CD4-positive, alpha-beta T cell (primary cell): ENCODE measurements at regions not wholly inside any gene's neighbourhood (a gene's known extent, or its start where the extent isn't known, plus 50 kb on each side); places are given as distances from the start of the nearest gene placed in this dataset.

Experiments used
- ATAC-seq: fragments of 200-7000 bp; cut with Tn5 transposase; one replicate; pipeline ENCODE4 v1.10.0; 2022; ENCODE audit warnings: mild to moderate bottlenecking; ENCODE audit not compliant: poor library complexity
- CTCF ChIA-PET: fragments of 350-600 bp; sonication (Branson Sonifier 250); formaldehyde crosslinking; loops from one replicate; lab custom pipeline; 2021; ENCODE audit warnings: antibody characterized with exemption, inconsistent platforms; lab: Charles Lee
- POLR2A ChIA-PET: fragments of 350-600 bp; sonication (Branson Sonifier 250); formaldehyde crosslinking; loops from one replicate; lab custom pipeline; 2021; ENCODE audit warnings: antibody characterized with exemption, inconsistent platforms; lab: Charles Lee
- DNase-seq, 14 experiments: peaks; one replicate each; pipeline ENCODE4 v3.0.0-alpha.2; 2013 to 2020; ENCODE audit warnings: mixed read lengths in 2 of 14
- H3K27ac ChIP-seq, 2 donors: one replicate each; pipeline versions ENCODE4 v1.5.1 to v1.7.0; 2013; ENCODE audit warnings: low read length in 2 of 2, low read depth in 1 of 2, mild to moderate bottlenecking in 1 of 2
- H3K27me3 ChIP-seq, 2 experiments: 1 replicate in 1 of 2; 2 replicates in 1 of 2; pipeline versions ENCODE4 v1.6.1 to v1.7.0; 2013; ENCODE audit warnings: low read length in 2 of 2, control low read depth in 1 of 2, mild to moderate bottlenecking in 1 of 2, moderate library complexity in 1 of 2; ENCODE audit not compliant: insufficient read depth in 2 of 2, control insufficient read depth in 1 of 2
- H3K36me3 ChIP-seq: one replicate; pipeline ENCODE4 v1.6.1; 2013; ENCODE audit warnings: low read length, control low read depth; ENCODE audit not compliant: insufficient read depth
- H3K4me1 ChIP-seq: one replicate; pipeline ENCODE4 v1.6.1; 2013; ENCODE audit warnings: low read length, control low read depth; ENCODE audit not compliant: insufficient read depth
- H3K4me3 ChIP-seq: one replicate; pipeline ENCODE4 v1.5.1; 2013; ENCODE audit warnings: mild to moderate bottlenecking, low read length, moderate library complexity
- H3K9me3 ChIP-seq, 2 experiments: 1 replicate in 1 of 2; 2 replicates in 1 of 2; pipeline versions ENCODE4 v1.6.1 to v1.7.0; 2013; ENCODE audit warnings: low read length in 2 of 2, mild to moderate bottlenecking in 2 of 2, control low read depth in 1 of 2, moderate library complexity in 1 of 2; ENCODE audit not compliant: control insufficient read depth in 1 of 2, insufficient read depth in 1 of 2
- H3K27ac Mint-ChIP-seq: one replicate; pipeline ENCODE4 v1.8.0; 2020; ENCODE audit warnings: mixed read lengths
- H3K27me3 Mint-ChIP-seq: one replicate; pipeline ENCODE4 v1.8.0; 2021; ENCODE audit warnings: mixed read lengths
- H3K36me3 Mint-ChIP-seq: one replicate; pipeline ENCODE4 v1.8.0; 2021; ENCODE audit warnings: low read depth, mixed read lengths
- H3K4me1 Mint-ChIP-seq: one replicate; pipeline ENCODE4 v1.8.0; 2021; ENCODE audit warnings: low read depth, mixed read lengths
- H3K4me3 Mint-ChIP-seq: one replicate; pipeline ENCODE4 v1.8.0; 2020; ENCODE audit warnings: mild to moderate bottlenecking, mixed read lengths
- H3K9me3 Mint-ChIP-seq: one replicate; pipeline ENCODE4 v1.8.0; 2020; ENCODE audit warnings: mixed read lengths
- CTCF ChIP-seq: fragments of 200-600 bp; IDR thresholded peaks from one replicate; pipeline ENCODE4 v1.8.0; 2022; ENCODE audit warnings: antibody characterized with exemption, mild to moderate bottlenecking
- intact Hi-C, 2 experiments: fragments of 100-400 bp; cut with DNase I in 1 of 2; cut with micrococcal nuclease in 1 of 2; formaldehyde crosslinking; loops; one replicate each; pipeline versions ENCODE4 v1.15.1 to v1.9.0; 2023 to 2025; cut with DNase I, micrococcal nuclease

- ATAC-seq (no peak), DNase-seq (no peak)
- intact Hi-C loops: no loop called here
- no peaks in the 10 kb centered on the region for H3K9me3 ChIP-seq
- H3K36me3 ChIP-seq: no peaks in the 10 kb centered on the region
- Mint-ChIP-seq H3K4me3 (no peak overlapping the region), H3K4me1 (no peaks in the 10 kb centered on the region), H3K36me3 (no peaks in the 10 kb centered on the region), H3K27ac (no peak overlapping the region), H3K27me3 (peaks cover 6% of the 10 kb centered on the region), H3K9me3 (no peaks in the 10 kb centered on the region)
- no peaks in the 10 kb centered on the region for H3K4me1 ChIP-seq
- no peaks in the 10 kb centered on the region for H3K27me3 ChIP-seq
- ChIA-PET CTCF (no interaction called here), POLR2A (no interaction called here)
- no peak overlapping the region for H3K27ac ChIP-seq
- TF ChIP-seq CTCF: no peak
- H3K4me3 ChIP-seq: no peak overlapping the region
These were observed 550.8 kb upstream of the TNP1 start for GRCh38 chr2:217410681-217410960.

- ATAC-seq (no peak), DNase-seq (no peak)
- Mint-ChIP-seq H3K27ac (no peak overlapping the region), H3K36me3 (no peaks in the 10 kb centered on the region), H3K4me1 (no peaks in the 10 kb centered on the region), H3K27me3 (peaks cover 6% of the 10 kb centered on the region), H3K9me3 (no peaks in the 10 kb centered on the region), H3K4me3 (no peak overlapping the region)
- no peak for TF ChIP-seq CTCF
- H3K4me3 ChIP-seq: no peak overlapping the region
- no peak overlapping the region for H3K27ac ChIP-seq
- H3K36me3 ChIP-seq: no peaks in the 10 kb centered on the region
- H3K27me3 ChIP-seq: no peaks in the 10 kb centered on the region
- ChIA-PET CTCF (no interaction called here), POLR2A (no interaction called here)
- H3K9me3 ChIP-seq: no peaks in the 10 kb centered on the region
- H3K4me1 ChIP-seq: no peaks in the 10 kb centered on the region
- intact Hi-C loops: no loop called here
These were observed 550.3 kb upstream of the TNP1 start for GRCh38 chr2:217409949-217410680.

DNA sequence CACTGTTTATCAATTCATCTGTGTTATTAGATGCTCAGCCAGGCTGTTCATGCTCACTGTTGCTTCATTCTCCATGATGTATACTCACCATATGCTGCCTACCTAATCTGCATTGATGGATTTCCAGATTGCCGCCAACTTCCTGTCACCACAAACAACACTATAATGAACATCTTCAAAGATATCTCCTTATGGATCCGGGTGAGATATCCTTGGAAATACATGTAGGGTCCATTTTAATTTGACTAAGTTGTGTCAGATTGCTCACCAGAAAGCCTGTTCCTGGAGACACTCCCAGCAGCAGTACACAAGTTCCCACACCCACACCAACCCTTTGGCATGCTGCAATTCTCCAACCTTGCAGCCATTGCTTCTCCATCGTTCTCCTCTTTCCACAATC, 547.5 kb upstream of the TNP1 start:
- Mint-ChIP-seq H3K4me3 (no peak overlapping the region), H3K27me3 (no peaks in the 10 kb centered on the region), H3K9me3 (no peaks in the 10 kb centered on the region), H3K27ac (no peak overlapping the region), H3K4me1 (no peaks in the 10 kb centered on the region), H3K36me3 (no peaks in the 10 kb centered on the region)
- H3K27me3 ChIP-seq: no peaks in the 10 kb centered on the region
- H3K9me3 ChIP-seq: no peaks in the 10 kb centered on the region
- no peak overlapping the region for H3K27ac ChIP-seq
- ChIA-PET POLR2A (no interaction called here), CTCF (no interaction called here)
- H3K36me3 ChIP-seq: no peaks in the 10 kb centered on the region
- DNase-seq (no peak), ATAC-seq (no peak)
- H3K4me1 ChIP-seq: no peaks in the 10 kb centered on the region
- intact Hi-C loops: no loop called here
- no peak for TF ChIP-seq CTCF
- H3K4me3 ChIP-seq: no peak overlapping the region
